Effector CD4-positive, alpha-beta T cell (primary cell): ENCODE measurements at regions not wholly inside any gene's neighbourhood (a gene's known extent, or its start where the extent isn't known, plus 50 kb on each side); places are given as distances from the start of the nearest gene placed in this dataset.

ENCODE experiments used
- DNase-seq: peaks from one replicate; pipeline ENCODE4 v3.0.0-alpha.2; 2020

DNA sequence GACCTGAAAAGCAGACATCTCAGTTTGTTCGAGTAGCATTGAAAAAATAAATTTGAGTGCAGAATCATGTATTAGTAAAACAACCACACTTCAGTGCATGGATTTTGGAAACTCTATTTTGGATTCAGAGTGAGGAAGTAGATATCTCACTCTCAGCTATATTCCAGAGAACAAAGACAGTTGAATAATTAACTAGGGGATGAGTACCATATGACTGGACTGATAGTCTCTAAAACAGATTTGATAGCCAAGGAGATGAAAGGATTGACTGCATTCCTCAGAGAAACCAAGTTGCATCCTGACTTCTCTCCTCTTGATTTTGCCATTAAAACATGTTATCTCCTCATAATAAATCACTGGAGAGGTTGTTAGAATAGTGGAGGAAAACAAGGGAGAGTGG is 268.4 kb upstream of the SP4 start:
- DNase-seq, result no peak

DNA sequence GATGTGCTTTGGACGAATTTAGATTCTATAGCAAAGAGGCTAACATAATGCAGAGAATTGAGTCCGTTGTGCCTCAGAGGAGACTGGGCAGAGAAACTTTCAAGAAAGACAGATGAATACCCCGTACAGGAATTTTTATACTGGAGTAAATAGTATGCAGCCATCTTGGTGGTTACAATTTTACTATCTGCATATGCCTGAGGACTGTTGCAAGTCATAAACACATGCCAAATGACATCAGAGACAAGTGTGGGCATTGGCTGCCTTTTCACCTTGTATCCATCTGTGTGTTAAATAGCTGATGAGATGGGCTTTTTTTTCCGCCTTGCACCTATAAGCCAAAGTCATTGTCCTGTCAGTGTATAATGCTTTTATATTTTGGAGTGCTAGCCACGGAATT is 267.5 kb upstream of the SP4 start:
- no peak for DNase-seq

DNA sequence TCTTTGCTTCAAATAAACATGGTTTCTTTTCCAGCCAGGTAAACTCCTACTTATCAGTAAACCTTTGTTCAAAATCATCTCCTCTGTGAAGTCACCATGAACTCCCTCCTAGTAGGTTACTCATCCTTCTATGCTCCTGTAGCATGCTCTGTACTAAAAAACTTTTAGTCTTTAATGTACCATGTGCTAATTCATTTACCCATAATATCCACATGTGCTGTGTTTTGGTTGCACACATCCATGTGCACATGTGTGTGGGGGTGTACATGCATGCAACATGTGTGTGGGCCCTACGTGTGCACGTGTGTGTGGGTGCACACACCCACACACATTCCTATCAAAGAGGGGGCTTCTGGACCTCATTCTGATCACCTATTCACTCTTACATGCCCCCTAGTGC is 259.9 kb upstream of the SP4 start:
- DNase-seq, result no peak

DNA sequence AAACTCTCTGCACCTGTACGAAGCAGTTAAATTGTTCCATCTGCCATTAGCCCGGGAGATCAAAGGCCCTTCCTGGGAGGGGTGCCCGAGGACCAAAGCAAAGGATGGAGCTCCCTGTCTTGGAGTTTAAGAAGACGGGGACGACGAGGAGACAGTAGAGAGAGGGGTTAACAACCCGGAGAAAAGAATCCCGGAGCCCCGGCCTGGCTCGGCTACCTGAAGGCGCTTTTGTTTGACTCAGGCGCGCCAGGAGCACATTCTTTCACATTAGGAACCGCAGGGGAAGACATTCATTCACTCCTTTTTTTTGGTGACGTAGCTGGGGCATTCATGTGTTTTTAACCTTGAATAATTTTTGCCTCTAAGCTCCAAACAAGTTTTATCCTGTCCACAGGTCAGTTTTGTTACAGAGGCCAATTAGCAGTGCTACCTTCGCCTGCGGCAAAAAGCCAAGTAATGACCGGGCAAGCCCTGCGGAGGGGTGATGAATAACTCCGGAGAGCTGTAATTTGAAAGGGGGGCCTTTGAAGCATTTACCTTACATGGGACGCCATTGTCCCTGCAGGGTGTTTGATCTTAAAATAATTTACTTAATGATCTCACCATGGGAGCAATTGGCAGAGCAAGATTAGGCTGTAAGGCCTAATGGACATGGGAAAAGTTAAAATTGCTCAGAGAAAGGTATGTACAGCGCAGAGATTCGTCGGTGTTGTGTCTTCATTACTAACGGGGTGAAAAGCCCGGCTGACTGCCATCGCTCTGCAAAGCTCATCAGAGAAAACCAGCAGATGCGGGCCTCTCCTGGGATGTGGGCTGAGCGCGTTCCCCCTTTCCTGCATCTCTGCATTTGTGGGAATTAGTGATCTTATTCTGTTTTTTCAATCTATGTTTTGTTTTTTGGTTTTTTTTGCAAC is 258.0 kb upstream of the SP4 start:
- DNase-seq, result no peak

DNA sequence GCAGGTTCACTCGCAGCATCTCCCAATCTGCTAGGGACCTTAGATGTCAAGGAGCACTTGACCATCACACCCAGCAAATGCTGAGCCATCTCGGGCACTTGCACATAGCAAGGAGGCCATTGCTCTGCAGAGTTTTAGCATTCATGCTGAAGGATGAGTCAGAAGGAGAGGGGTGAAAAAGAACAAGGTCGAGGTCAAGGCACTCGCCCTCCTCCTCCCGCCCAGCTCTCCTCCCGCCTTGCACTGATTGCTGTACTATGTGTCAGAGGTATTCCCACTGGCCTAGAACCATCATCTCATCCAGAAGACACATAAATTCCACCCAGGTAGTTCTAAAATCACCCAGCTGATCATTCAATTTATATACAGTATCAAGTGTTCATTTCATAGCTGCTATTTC is 255.1 kb upstream of the SP4 start:
- DNase-seq, result no peak

DNA sequence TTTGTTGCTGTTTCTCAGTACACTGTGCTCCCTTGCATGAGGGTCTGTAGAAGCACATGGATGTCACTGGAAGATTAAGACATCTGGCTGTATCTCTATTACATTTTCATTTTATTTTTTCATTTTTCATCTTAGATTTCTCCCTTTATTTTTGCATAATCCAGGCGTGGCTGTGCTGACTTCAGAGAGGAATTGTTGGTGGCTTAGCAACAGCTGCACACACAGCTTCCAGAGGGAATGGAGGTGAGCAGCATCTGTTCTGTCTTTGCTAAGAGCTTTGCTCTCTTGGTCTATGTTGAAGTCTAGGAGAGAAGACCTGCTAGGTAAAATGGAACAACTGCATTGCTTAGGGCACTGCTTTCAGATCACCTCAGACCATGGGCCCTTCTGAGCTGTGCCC is 254.4 kb upstream of the SP4 start:
- no peak for DNase-seq

DNA sequence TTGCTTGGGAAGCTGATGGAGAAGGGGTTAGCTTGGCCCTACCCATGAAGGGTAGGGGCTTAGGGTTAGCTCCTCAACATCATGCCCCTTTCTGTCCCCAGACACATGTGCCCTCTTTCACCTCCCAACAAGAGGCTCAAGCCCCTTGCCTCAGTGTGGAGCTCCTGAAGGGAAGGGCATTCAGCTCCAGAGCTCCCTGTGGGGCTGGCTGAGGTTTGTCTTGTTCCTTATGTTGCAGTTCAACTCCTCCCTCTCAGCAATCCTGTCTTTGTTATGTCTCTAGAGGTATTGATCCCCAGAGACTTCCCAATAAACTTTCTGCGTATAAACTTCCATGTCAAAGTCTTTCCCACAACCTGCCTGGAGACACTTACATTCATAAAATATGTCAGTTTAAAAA is 252.2 kb upstream of the SP4 start:
- no peak for DNase-seq

DNA sequence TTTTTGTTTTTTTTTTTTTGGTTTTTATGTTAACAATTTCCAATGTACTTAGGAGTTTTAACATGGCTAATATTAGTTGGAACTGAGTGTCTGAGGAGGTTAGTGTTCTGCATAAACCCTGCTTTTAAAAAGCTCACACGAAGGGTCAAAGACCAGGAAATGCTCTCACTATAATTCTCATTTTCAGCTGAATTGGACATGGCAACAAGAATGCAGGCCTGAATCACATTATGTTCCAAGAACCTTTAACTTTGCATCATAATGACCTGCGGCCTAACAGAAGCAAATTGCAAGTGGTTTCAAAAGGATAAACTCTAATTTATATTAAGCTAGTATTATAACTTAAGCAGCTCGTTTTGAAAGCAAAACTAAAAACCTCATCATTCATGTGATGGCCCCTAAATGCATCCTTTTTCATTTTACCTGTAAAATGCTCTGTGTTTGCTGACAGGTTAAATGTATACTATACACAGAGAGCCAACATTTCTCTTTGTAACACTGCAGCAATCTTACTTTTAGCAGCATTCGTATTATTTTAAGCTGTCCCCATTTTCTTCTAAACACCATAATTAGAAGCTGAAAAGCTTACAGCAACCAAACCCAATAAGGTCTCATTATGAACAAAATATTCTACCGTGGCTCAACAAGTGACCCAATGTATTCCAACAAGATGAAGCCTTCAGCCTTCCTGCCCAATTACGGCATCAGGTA is 242.8 kb upstream of the SP4 start:
- no peak for DNase-seq

DNA sequence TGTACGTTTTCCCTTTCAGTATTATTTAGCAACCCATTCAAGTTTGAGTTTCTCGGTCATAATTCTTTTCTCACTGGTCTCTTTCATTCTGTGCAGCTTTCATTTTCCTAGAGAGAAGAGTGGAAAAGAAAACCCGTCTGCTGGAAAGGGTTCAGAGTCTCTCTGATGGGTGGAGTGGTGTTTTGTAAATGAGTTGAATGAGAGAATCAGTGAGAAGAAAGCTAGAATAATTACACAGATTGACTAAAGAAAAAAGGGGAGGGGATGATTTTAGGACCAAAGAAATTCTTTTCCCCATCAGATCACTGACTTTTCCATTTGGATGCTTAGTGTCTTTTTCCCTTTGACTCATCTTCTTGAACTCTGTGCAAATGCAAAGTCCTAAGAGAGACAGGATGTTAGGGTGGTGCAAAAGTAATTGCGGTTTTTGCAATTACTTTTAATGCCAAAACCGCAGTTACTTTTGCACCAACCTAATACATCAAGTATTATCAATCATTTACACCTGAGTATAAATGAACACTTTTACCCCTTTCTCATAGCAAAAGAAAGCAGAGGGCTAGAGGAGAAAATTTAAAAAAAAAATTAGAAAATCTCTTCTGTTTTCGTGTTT is 242.1 kb upstream of the SP4 start:
- DNase-seq, result no peak

DNA sequence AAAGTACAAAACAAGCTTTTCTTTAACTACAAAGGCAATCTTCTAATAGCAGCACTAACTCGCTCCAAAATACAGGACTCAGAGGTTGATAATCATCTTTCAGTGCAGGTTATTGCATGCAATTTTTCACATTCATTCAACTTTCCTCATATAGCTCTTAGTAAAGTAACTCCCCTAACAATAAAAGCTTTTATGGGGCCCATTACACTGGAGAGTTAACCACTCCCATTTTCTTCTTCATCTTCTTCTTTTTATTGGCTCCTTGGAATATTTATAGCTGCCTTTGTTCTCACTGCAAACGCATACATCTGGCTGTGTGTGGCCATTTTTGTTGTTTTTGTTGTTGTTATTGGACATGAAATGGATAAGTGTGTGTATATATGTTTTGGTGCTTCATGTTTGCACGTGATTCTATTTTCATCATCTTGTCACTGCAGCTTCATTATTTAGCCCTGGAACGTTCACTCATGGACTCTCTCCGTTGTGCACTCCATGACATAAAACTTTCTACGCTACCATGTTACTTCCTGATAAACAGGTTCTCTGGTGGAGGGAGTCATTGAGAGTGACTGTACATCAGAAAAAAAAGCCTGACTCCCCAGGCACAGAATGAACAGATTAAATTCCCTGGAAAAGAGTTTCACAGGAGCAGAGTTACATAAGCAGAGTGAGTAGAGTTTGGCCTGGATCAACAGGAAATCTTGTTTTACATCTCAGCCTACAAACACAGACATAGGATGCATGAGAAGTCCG is 236.4 kb upstream of the SP4 start:
- DNase-seq, result no peak

DNA sequence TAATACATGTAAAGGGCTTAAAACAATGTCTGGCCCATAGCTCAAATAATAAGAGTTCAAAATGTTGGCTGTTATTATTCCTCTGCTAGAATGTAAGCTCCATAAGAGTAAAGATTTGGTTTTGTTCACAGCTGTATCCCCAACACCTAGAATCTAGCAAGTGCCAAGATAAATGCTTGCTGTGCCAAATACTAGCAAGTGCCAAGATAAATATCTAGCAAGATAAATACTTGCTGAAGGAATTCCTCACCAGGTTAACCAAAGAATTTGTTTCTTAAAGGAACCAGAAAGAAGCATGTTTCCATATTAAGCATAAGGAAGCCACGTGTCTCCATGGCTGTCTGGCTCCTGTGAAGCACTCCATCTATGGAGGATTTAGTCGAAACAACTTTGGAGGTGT is 235.2 kb upstream of the SP4 start:
- DNase-seq, result no peak

DNA sequence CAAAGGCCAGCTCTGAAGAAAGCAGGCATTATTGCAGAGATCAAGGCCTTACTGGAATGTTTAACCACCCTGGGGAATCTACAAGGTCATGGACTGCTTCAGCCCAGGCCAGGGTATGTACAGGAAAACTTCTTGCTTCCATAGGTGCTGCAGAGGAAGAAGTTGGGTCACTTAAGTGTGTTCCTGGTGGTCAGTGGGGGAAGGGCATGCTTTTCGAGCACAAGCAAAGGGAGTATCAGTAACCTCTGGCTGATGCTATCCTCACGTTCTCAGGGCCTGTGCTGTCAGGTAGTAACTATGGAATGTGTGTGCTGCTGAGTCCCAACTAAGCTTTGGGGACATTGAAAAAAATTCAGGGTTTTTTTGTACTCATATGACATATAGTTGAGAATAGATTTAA is 234.0 kb upstream of the SP4 start:
- DNase-seq, result no peak

DNA sequence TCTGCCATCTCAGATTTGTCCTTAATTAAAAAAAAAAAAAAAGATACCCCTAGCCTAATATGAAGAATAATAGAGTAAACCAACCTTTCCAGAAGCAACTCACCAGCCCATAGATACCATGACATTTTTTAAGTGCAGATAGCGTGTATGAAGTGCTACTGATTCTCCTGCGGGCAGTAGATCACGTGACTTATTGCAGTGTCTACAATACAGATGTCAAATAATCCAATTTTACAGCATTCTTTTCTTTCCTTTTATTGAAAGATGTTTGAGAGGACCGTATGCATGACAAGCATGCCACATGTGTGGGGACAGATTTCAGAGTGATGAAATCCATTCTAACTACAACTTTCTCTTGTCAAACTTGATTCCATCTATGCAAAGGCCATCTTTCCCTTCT is 232.9 kb upstream of the SP4 start:
- no peak for DNase-seq

DNA sequence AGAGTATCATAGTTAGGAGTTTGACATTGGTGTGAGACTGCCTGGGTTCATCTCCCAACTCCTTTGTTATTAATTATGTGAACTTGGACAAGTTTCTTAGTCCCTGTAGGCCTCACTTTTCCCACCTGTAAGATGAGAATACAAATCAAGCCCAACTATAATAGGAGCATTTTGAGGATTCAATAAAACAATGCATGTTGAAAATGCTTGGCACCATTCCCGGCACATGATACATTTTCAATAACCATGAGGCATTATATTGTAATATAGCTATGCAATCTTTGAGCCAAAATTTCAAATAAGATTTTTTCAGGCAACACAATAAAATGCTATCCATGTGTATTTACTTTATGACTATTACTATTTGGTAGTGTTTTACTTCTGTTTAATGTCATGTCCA is 229.0 kb upstream of the SP4 start:
- DNase-seq, result no peak

DNA sequence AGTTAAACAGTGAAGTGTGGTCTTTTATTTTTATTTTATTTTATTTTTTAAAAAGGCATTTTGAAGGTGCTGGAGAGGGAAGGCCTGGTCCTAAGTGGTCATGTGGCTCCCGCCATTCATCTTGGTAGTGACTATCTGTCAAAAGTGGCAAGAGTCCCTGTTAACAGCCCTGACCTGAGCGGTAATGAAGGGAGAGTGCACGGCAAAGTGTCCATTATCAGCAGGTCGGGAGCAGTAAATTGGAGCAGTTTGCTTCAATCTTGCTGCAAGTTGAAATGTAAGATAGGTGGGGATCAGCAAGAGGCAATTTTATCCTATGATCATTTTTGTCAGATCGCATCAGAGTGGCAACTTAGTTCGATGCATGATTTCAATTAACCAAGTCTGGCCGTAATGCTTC is 227.4 kb upstream of the SP4 start:
- DNase-seq, result no peak

DNA sequence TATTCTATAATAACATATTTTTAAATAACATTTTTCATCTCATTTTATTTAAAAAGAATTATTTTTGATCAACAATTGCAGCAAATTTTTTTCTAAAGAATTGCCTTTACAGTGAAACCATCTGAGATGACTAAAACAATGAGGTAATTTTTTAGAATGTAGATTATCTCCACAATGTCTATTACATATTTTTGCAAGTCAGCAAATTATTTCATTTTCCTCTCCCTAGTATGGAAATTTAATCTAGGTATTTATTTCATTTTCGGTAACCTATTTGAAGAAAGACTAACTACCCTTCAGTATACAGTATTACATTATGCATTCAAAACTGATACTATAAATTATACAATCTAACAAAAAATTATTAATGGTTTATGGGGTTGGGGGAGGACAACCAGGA is 213.2 kb upstream of the SP4 start:
- no peak for DNase-seq

DNA sequence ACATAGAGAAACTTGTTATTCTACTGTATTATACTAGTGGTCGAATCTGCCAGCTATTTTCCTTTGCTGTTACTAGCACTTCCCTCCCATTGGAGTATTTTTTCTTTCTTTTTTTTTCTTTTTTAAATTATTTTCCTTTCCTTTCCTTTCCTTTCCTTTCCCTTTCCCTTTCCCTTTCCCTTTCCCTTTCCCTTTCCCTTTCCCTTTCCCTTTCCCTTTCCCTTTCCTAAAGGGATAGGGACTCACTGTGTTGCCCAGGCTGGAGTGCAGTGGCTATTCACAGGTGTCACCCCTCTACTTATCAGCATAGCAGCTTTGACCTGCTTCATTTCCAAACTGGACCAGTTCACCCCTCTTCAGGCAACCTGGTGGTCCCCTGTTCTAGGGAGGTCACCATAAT is 212.6 kb upstream of the SP4 start:
- DNase-seq, result no peak

DNA sequence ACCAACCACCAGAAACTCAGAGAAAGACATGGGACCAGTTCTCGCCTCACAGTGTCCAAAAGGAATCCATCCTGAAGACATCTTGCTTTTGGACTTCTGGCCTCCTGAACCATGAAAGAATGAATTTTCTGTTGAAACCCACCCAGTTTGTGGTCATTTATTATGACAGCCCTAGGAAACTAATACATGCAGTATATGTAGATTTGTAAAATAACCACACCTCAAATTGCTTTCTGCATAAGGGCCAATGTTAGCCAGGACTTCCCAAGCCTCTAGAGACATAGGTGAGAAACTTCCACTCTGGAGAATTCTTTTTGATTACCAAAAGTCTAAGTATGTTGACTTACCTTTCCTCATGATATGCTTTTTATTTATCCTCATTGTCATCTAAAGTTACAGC is 210.5 kb upstream of the SP4 start:
- no peak for DNase-seq

DNA sequence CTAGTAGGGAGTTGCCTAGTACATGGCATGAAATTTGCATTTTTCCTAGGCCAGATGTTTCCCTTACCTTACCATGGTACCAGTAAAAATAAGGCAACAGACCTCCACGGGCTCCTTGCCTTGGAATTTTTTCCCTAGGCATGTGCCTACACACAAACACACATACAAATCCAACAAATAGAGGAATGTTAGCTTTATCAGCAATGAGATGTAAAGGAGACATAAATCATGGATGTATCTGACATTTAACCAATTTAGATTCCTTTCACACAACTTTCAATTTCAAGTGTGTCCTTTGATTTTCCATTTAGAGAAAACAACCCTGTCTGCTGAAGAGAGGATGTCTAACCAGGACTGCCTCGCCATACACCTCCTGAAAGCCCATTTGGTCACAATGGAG is 209.7 kb upstream of the SP4 start:
- DNase-seq, result no peak

DNA sequence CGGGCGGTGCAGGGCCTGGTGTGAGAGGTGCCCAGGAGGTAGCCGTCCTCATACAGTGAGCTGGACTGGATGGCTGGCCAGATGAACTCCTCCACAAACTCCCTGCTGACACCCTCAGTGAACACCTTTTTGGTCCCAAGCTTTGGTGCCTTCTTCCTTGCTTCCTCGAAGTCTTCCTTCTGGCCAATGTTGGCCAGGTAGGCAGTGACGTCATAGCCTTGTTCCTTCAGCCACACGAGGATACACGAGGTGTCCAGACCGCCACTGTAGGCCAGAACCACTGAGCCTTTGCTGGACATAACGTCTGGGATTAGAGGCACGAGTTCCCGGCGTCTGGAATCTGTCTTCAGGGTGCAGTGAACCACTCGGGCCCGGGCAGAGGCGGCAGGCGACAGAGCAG is 206.8 kb upstream of the SP4 start:
- no peak for DNase-seq

DNA sequence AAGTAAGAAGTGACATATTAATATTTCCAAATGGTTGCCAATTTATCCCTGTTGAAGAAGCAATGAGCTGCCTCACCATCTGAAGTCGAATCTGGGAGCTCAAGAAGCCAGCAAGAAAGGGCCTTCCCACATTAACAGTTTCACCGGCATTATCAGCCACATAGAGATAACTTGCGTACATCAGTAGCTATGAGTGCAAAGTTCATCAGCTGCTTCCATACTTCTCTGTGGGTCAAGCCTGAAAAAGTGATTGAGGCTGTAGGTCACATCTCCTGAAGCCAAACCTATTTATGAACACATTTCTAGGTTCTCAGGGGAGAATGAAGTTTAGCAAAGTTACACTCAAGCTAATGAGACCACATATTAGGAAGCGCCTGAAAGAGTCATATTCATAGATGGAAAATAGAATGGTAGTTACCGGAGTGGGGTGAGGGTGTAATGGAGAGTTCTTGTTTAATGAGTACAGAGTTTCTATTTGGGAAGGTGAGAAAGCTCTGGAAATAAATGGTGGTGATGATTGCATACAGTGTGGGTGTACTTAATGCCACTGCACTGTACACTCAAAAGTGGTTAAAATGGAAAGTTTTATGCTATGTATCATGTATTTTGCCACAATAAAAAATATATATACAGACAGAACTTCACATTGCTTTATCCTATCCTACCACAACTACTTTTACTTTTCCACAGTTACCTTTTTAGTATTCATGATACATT is 189.3 kb upstream of the SP4 start:
- no peak for DNase-seq

DNA sequence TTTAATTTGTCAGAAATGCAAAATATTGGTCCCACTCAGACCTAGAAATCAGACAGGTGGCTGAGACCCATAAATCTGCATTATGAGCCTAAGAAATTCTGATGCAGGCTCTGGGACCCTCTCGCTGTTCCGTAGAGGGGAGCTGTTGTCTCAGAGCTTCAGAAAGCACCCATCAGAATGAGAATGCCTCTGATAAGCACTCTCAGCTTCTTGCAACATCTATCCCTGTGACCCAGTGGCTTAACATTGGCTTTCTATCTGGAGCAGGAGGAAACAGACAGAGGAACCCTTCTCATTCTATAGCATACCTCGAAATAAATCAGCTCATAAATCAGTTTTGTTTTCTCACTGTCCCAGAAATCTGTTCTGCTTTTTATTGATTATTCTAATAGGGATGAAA is 184.6 kb upstream of the SP4 start:
- no peak for DNase-seq
